ENCODE measurements at regions not wholly inside any gene's neighbourhood (a gene's known extent, or its start where the extent isn't known, plus 50 kb on each side); places are given as distances from the start of the nearest gene placed in this dataset.
A peak's percentile ranks its signal among the peaks of the same experiment; 100 is the strongest.

GRCh38 chr1:98344731-98345130 is 316.8 kb upstream of the SNX7 start:
- no peak for DNase-seq
- Mint-ChIP-seq H3K36me3 (no peaks in the 10 kb centered on the region), H3K27ac (no peak overlapping the region), H3K27me3 (peaks cover 7% of the 10 kb centered on the region), H3K9me3 (ENCODE audit: low read depth) (no peaks in the 10 kb centered on the region), H3K4me1 (no peaks in the 10 kb centered on the region), H3K4me3 (no peak overlapping the region)
- CTCF ChIA-PET, result interaction anchor here (0.5 kb wide), 1 partner anchor 40 kb away, joined by 3 read pairs; no protein-coding TSS in a partner anchor
- no peak for ATAC-seq

DNA sequence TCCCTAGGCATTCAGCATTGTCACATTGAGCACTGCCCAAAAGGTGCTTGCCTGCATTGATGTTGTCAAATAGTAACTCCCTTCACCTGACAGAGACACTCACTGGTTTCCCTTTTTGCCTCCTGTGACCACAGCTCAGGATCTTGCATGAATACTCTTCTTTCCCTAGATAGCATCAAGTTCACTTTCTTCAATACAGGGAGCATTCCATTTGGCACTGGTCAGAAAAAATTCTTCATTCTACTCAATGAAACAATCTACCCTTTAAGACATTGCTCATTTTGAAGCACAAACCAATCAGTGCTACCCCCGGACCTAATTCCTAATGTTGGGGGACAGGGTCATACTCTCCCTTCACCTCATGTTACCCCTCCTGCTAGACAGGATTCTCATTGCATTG is 319.0 kb upstream of the SNX7 start:
- Mint-ChIP-seq H3K36me3 (no peaks in the 10 kb centered on the region), H3K4me3 (no peak overlapping the region), H3K27me3 (peaks cover 7% of the 10 kb centered on the region), H3K4me1 (no peaks in the 10 kb centered on the region), H3K9me3 (ENCODE audit: low read depth) (no peaks in the 10 kb centered on the region), H3K27ac (no peak overlapping the region)
- no peak for ATAC-seq
- CTCF ChIA-PET, result no interaction called here
- no peak for DNase-seq

GRCh38 chr1:98340511-98340910 is 321.0 kb upstream of the SNX7 start:
- CTCF ChIA-PET, result no interaction called here
- Mint-ChIP-seq H3K9me3 (ENCODE audit: low read depth) (no peaks in the 10 kb centered on the region), H3K27ac (no peak overlapping the region)

DNA sequence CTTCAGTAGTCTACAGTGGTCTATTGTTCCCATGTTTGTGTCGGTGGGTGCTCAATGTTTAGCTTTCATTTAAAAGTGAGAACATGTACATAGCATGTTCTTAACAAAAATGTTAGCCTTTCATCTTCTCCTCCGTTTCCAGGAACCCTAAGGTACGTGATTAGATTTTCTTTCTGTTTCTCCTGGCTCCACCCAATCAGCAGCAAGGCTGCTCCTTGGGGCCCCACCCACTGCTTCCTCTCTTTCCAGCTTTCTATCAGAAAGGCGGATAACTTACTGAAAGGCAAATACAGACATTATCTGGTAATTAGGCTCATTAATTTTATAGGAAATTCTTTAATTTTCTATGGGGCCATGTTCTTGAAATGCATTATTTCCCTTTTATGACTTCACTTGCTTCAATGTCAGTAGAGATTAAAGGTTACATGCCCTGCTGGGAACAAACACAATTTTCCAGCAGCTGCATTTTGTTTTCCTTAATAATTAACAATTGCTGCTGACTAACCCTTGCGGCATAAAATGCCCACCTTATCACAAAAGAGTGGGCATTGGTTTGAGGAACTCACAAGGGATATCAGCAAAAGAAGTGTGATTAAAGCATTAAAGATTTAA is 324.9 kb upstream of the SNX7 start:
- H3K9me3 Mint-ChIP-seq (ENCODE audit: low read depth), result no peaks in the 10 kb centered on the region
- H3K4me1 Mint-ChIP-seq, result no peaks in the 10 kb centered on the region
- no peaks in the 10 kb centered on the region for H3K36me3 Mint-ChIP-seq
- H3K27me3 Mint-ChIP-seq, result peaks cover 12% of the 10 kb centered on the region
- CTCF ChIA-PET, result no interaction called here
- DNase-seq (no peak), ATAC-seq (no peak)
- H3K4me3 Mint-ChIP-seq, result no peak overlapping the region
- no peak overlapping the region for H3K27ac Mint-ChIP-seq

More at GRCh38 chr1:98340511-98340910, 321.0 kb upstream of the SNX7 start:
- ATAC-seq (no peak), DNase-seq (no peak)
- no peaks in the 10 kb centered on the region for H3K36me3 Mint-ChIP-seq
- no peaks in the 10 kb centered on the region for H3K4me1 Mint-ChIP-seq
- H3K4me3 Mint-ChIP-seq, result no peak overlapping the region
- H3K27me3 Mint-ChIP-seq, result peaks cover 10% of the 10 kb centered on the region

DNA sequence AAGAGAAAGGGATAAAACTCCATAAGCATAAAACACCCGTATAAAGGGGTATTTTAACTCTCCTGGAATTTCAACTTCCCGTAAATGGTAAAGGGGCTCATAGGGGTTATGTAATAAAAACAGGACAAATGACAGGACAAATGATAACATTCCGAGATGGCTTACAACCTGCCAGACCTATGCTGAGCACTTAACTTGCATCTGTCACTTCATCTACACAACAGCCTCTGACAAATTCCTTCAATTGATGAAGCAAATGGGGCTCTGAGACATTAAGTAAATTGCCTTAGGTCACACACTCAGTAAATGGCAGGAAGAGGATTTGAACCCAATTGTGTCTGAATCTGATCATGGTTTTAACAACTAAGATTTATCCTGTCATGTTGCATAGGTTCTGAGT is 327.6 kb upstream of the SNX7 start:
- no peaks in the 10 kb centered on the region for H3K36me3 Mint-ChIP-seq
- H3K4me3 Mint-ChIP-seq, result no peak overlapping the region
- ATAC-seq (no peak), DNase-seq (no peak)
- peaks cover 18% of the 10 kb centered on the region for H3K27me3 Mint-ChIP-seq
- no peak overlapping the region for H3K27ac Mint-ChIP-seq
- no peaks in the 10 kb centered on the region for H3K4me1 Mint-ChIP-seq
- CTCF ChIA-PET, result no interaction called here
- H3K9me3 Mint-ChIP-seq (ENCODE audit: low read depth), result no peaks in the 10 kb centered on the region

GRCh38 chr1:98333406-98333805 is 328.1 kb upstream of the SNX7 start:
- Mint-ChIP-seq H3K4me3 (no peak overlapping the region), H3K4me1 (no peaks in the 10 kb centered on the region), H3K27me3 (peaks cover 21% of the 10 kb centered on the region), H3K27ac (no peak overlapping the region), H3K36me3 (no peaks in the 10 kb centered on the region), H3K9me3 (ENCODE audit: low read depth) (no peaks in the 10 kb centered on the region)
- ATAC-seq, result no peak
- CTCF ChIA-PET, result no interaction called here
- DNase-seq, result no peak

- H3K27me3 Mint-ChIP-seq, result peaks cover 18% of the 10 kb centered on the region
- H3K4me1 Mint-ChIP-seq, result peaks cover 6% of the 10 kb centered on the region
- no peak overlapping the region for H3K27ac Mint-ChIP-seq
- no peaks in the 10 kb centered on the region for H3K36me3 Mint-ChIP-seq
- CTCF ChIA-PET, result no interaction called here
- no peak for ATAC-seq
- no peaks in the 10 kb centered on the region for H3K9me3 Mint-ChIP-seq (ENCODE audit: low read depth)
- H3K4me3 Mint-ChIP-seq, result no peak overlapping the region
- DNase-seq, result no peak
Measured at GRCh38 chr1:98331718-98332311, 329.7 kb upstream of the SNX7 start.

- no peak for ATAC-seq
- Mint-ChIP-seq H3K27me3 (peaks cover 18% of the 10 kb centered on the region), H3K27ac (no peak overlapping the region), H3K4me1 (peaks cover 7% of the 10 kb centered on the region), H3K9me3 (ENCODE audit: low read depth) (no peaks in the 10 kb centered on the region), H3K4me3 (no peak overlapping the region), H3K36me3 (no peaks in the 10 kb centered on the region)
- no peak for DNase-seq
- CTCF ChIA-PET, result no interaction called here
Measured at GRCh38 chr1:98331243-98331642, 330.3 kb upstream of the SNX7 start.

DNA sequence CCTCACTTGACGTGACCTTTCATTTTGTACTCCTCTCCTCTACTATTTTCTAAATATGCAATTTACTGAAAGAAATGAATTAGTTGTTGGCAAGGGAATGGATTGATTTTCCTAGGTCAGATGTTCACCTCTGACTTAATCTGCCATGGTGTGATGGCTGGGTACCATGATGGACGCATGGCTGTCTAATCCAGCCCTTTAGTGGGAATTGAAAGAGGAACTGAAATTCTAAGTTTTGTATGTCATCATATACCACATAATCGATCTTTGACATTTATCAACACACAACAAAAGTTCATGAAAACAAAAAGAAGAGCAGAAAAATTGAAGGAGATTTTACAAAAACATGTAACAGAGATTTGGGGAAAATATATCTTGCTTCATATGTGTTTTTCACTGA is 331.3 kb upstream of the SNX7 start:
- Mint-ChIP-seq H3K27ac (no peak overlapping the region), H3K9me3 (ENCODE audit: low read depth) (no peaks in the 10 kb centered on the region), H3K4me3 (no peak overlapping the region), H3K4me1 (peaks cover 7% of the 10 kb centered on the region), H3K36me3 (no peaks in the 10 kb centered on the region), H3K27me3 (peaks cover 18% of the 10 kb centered on the region)
- DNase-seq (no peak), ATAC-seq (no peak)
- CTCF ChIA-PET, result no interaction called here

GRCh38 chr1:98328855-98329254 is 332.7 kb upstream of the SNX7 start:
- Mint-ChIP-seq H3K36me3 (no peaks in the 10 kb centered on the region), H3K27ac (no peak overlapping the region)
- CTCF ChIA-PET, result no interaction called here

DNA sequence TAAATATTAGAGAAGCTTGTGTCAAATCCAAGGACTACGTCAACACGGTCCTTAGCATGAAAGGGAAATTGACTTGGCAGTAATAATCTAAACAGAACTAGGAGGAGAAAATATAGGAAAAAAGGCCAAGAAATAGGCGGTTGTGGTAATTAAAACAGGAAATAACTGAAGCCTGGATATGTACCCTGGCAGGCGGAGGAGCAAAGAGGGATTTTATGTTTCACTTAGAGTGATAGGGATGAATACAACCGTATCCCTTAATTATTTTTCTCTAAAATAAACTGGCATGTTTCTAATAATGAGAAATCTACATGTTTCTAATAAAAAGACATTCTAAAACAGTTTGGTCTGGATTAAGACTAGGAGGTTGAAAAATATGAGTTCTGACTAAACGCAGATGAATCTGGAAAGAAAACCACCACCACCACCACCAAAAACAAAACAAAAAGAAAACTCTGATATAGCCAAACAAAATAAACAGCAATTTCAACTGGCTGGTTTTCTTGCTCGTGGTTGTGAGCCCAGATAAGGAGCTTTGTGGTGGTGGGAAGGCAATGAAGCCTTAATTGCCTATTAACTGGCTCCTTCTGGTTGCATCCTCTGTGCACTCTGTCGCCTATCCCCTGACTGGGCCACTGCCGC is 334.2 kb upstream of the SNX7 start:
- H3K9me3 Mint-ChIP-seq (ENCODE audit: low read depth), result no peaks in the 10 kb centered on the region
- no peak overlapping the region for H3K27ac Mint-ChIP-seq

More at GRCh38 chr1:98328855-98329254, 332.7 kb upstream of the SNX7 start:
- DNase-seq, result no peak
- ATAC-seq, result no peak
- no peaks in the 10 kb centered on the region for H3K9me3 Mint-ChIP-seq (ENCODE audit: low read depth)
- no peak overlapping the region for H3K4me3 Mint-ChIP-seq
- H3K4me1 Mint-ChIP-seq, result peaks cover 20% of the 10 kb centered on the region
- H3K27me3 Mint-ChIP-seq, result peaks cover 18% of the 10 kb centered on the region

GRCh38 chr1:98325646-98326440 is 335.7 kb upstream of the SNX7 start:
- ATAC-seq, result no peak
- CTCF ChIA-PET, result interaction anchor here (2.4 kb wide), 1 partner anchor 63 kb away, joined by 5 read pairs; no protein-coding TSS in a partner anchor
- H3K9me3 Mint-ChIP-seq (ENCODE audit: low read depth), result no peaks in the 10 kb centered on the region
- no peaks in the 10 kb centered on the region for H3K36me3 Mint-ChIP-seq
- no peak overlapping the region for H3K4me3 Mint-ChIP-seq
- peaks cover 8% of the 10 kb centered on the region for H3K27me3 Mint-ChIP-seq
- no peak for DNase-seq
- no peak overlapping the region for H3K27ac Mint-ChIP-seq
- peaks cover 29% of the 10 kb centered on the region for H3K4me1 Mint-ChIP-seq

More for the DNA sequence above, 334.2 kb upstream of the SNX7 start:
- CTCF ChIA-PET, result no interaction called here
- peaks cover 15% of the 10 kb centered on the region for H3K27me3 Mint-ChIP-seq
- DNase-seq, result no peak
- ATAC-seq, result no peak
- H3K4me3 Mint-ChIP-seq, result no peak overlapping the region
- peaks cover 29% of the 10 kb centered on the region for H3K4me1 Mint-ChIP-seq
- no peaks in the 10 kb centered on the region for H3K36me3 Mint-ChIP-seq

GRCh38 chr1:98323906-98324358 is 337.6 kb upstream of the SNX7 start:
- ATAC-seq (peak; percentile 82), DNase-seq (peak; percentile 71)
- CTCF ChIA-PET, result interaction anchor here (2.0 to 2.4 kb wide), 2 partner anchors 11 to 65 kb away, joined by 5 to 7 read pairs; no protein-coding TSS in a partner anchor
- H3K4me1 Mint-ChIP-seq, result peaks cover 29% of the 10 kb centered on the region
- peaks cover 2% of the 10 kb centered on the region for H3K9me3 Mint-ChIP-seq (ENCODE audit: low read depth)
- no peaks in the 10 kb centered on the region for H3K36me3 Mint-ChIP-seq
- H3K27me3 Mint-ChIP-seq, result peaks cover 9% of the 10 kb centered on the region
- H3K27ac Mint-ChIP-seq, result peak overlapping the region; percentile 77
- H3K4me3 Mint-ChIP-seq, result peak overlapping the region; percentile 42
